ENCODE measurements at regions not wholly inside any gene's neighbourhood (a gene's known extent, or its start where the extent isn't known, plus 50 kb on each side); places are given as distances from the start of the nearest gene placed in this dataset.

DNA sequence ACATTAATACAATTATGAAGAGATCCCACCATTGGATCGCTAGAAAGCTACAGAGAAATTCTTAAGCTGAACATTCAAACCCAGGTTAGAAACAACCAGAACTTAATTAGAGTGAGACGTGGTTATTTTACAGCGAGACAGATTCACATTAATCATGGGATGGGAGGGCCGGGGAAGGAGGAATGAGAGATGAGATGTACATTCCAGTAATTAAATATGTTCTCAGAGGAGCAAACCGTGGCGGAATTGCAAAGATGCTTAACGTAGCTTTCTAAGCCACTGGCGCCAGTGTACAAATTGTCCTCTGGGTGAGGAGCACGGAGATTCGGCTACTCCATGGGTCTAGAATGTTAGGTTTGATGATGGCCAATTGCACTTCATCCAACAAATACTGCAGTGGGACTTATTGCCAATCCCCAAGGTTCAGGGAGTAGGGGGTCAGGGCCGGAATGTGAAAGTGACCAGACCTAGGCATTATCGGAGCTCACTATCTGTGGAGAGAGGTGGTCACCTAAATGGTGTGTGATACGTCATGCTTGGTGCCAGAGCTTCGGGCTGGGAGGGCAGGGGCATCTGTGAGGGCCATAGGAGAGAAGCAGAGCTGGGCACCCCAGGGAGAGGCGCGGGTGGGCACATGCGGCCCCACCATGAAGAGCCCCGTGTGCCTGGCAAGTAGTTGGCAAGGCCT is 114.7 kb downstream of the EDN3 start:
- TF ChIP-seq, protein P1, sequence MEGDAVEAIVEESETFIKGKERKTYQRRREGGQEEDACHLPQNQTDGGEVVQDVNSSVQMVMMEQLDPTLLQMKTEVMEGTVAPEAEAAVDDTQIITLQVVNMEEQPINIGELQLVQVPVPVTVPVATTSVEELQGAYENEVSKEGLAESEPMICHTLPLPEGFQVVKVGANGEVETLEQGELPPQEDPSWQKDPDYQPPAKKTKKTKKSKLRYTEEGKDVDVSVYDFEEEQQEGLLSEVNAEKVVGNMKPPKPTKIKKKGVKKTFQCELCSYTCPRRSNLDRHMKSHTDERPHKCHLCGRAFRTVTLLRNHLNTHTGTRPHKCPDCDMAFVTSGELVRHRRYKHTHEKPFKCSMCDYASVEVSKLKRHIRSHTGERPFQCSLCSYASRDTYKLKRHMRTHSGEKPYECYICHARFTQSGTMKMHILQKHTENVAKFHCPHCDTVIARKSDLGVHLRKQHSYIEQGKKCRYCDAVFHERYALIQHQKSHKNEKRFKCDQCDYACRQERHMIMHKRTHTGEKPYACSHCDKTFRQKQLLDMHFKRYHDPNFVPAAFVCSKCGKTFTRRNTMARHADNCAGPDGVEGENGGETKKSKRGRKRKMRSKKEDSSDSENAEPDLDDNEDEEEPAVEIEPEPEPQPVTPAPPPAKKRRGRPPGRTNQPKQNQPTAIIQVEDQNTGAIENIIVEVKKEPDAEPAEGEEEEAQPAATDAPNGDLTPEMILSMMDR (IDR thresholded peaks at IDR 0.05; ENCODE audit: extremely low read depth in 1 of 2, insufficient read depth in 1 of 2, low read depth in 1 of 2, low read length in 2 of 2): no peak
- no peak for TF ChIP-seq POLR2A (IDR thresholded peaks at IDR 0.05; ENCODE audit: low read depth, low read length)
- no peak for TF ChIP-seq POLR2AphosphoS5 (IDR thresholded peaks at IDR 0.05; ENCODE audit: insufficient read depth, low read depth, low read length)
- TF ChIP-seq, protein P2, sequence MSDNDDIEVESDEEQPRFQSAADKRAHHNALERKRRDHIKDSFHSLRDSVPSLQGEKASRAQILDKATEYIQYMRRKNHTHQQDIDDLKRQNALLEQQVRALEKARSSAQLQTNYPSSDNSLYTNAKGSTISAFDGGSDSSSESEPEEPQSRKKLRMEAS (IDR thresholded peaks at IDR 0.05; ENCODE audit: insufficient read depth, insufficient read length): no peak
- TF ChIP-seq MYC (IDR thresholded peaks at IDR 0.05; ENCODE audit: low read depth, low read length): no peak
- no peak for TF ChIP-seq EZH2 (IDR thresholded peaks at IDR 0.05; ENCODE audit: borderline replicate concordance, low read depth, low read length, severe bottlenecking)
- no peak for TF ChIP-seq FOS (IDR thresholded peaks at IDR 0.05; ENCODE audit: borderline replicate concordance, insufficient read depth, low read length)
- no peak for TF ChIP-seq GATA2 (IDR thresholded peaks at IDR 0.05; ENCODE audit: insufficient read depth, insufficient read length, low read depth, low read length)

Data from endothelial cell of umbilical vein (primary cell).